DMS153 treated with DMSO at 0.1 percent for 48 hours (cell line): ENCODE measurements at regions not wholly inside any gene's neighbourhood (a gene's known extent, or its start where the extent isn't known, plus 50 kb on each side); places are given as distances from the start of the nearest gene placed in this dataset.

ENCODE experiments used
- DNase-seq: peaks from one replicate; lab custom pipeline; 2025; ENCODE audit not compliant: unreplicated experiment; lab: John Stamatoyannopoulos, UW

- DNase-seq, result no peak
Observed at GRCh38 chr2:176595986-176596385, 326.7 kb downstream of the MTX2 start.

- no peak for DNase-seq
Observed at GRCh38 chr2:176597916-176598315, 328.7 kb downstream of the MTX2 start.

GRCh38 chr2:176598351-176598750 is 329.1 kb downstream of the MTX2 start:
- DNase-seq, result no peak

GRCh38 chr2:176599796-176600485 is 330.7 kb downstream of the MTX2 start:
- no peak for DNase-seq

- no peak for DNase-seq
Observed at GRCh38 chr2:176601066-176601465, 331.8 kb downstream of the MTX2 start.

GRCh38 chr2:176612036-176612435 is 342.8 kb downstream of the MTX2 start:
- no peak for DNase-seq

- DNase-seq, result no peak
Observed at GRCh38 chr2:176612736-176613135, 343.5 kb downstream of the MTX2 start.

- DNase-seq, result no peak
Observed at GRCh38 chr2:176613323-176613987, 344.2 kb downstream of the MTX2 start.

- no peak for DNase-seq
Observed at GRCh38 chr2:176614049-176614448, 344.8 kb downstream of the MTX2 start.

- DNase-seq, result no peak
Observed at GRCh38 chr2:176614930-176615329, 345.7 kb downstream of the MTX2 start.

GRCh38 chr2:176619504-176619903 is 350.3 kb downstream of the MTX2 start:
- no peak for DNase-seq

- no peak for DNase-seq
Observed at GRCh38 chr2:176621350-176621749, 352.1 kb downstream of the MTX2 start.

GRCh38 chr2:176622792-176623191 is 353.6 kb downstream of the MTX2 start:
- no peak for DNase-seq

- no peak for DNase-seq
Observed at GRCh38 chr2:176626796-176627195, 357.6 kb downstream of the MTX2 start.

- DNase-seq, result no peak
Observed at GRCh38 chr2:176628438-176628837, 359.2 kb downstream of the MTX2 start.

GRCh38 chr2:176633754-176634153 is 364.5 kb downstream of the MTX2 start:
- DNase-seq, result no peak

GRCh38 chr2:176636401-176636800 is 367.2 kb downstream of the MTX2 start:
- no peak for DNase-seq

- DNase-seq, result no peak
Observed at GRCh38 chr2:176637142-176637485, 367.9 kb downstream of the MTX2 start.

GRCh38 chr2:176637486-176638166 is 368.4 kb downstream of the MTX2 start:
- peak; percentile 47 for DNase-seq

- DNase-seq, result peak; percentile 75
Observed at GRCh38 chr2:176638167-176639015, 369.1 kb downstream of the MTX2 start.

GRCh38 chr2:176639016-176639343 is 369.7 kb downstream of the MTX2 start:
- DNase-seq, result no peak

- DNase-seq, result no peak
Observed at GRCh38 chr2:176639671-176640070, 370.4 kb downstream of the MTX2 start.
